CD8-positive, alpha-beta memory T cell (primary cell): ENCODE measurements at regions not wholly inside any gene's neighbourhood (a gene's known extent, or its start where the extent isn't known, plus 50 kb on each side); places are given as distances from the start of the nearest gene placed in this dataset.

Experiments used
- CTCF ChIA-PET: fragments of 350-600 bp; sonication (Branson Sonifier 250); formaldehyde crosslinking; loops from one replicate; lab custom pipeline; 2021; ENCODE audit warnings: antibody characterized with exemption; lab: Charles Lee
- POLR2A ChIA-PET: fragments of 350-600 bp; sonication (Branson Sonifier 250); formaldehyde crosslinking; loops from one replicate; lab custom pipeline; 2021; ENCODE audit warnings: antibody characterized with exemption; lab: Charles Lee
- DNase-seq, 5 donors: peaks; one replicate each; pipeline versions ENCODE4 v3.0.0 to v3.0.0-alpha.2; 2020 to 2022; ENCODE audit warnings: mixed read lengths in 1 of 5
- H3K27ac ChIP-seq: one replicate; pipeline ENCODE4 v1.7.0; 2013; ENCODE audit warnings: low read depth, mild to moderate bottlenecking, low read length, moderate library complexity
- H3K27me3 ChIP-seq: 2 replicates; pipeline ENCODE4 v1.7.0; 2013; ENCODE audit warnings: low read length, mild to moderate bottlenecking; ENCODE audit not compliant: insufficient read depth, poor library complexity, severe bottlenecking
- H3K36me3 ChIP-seq: 2 replicates; pipeline ENCODE4 v1.7.0; 2013; ENCODE audit warnings: mild to moderate bottlenecking, low read length, moderate library complexity; ENCODE audit not compliant: insufficient read depth
- H3K4me1 ChIP-seq: 2 replicates; pipeline ENCODE4 v1.7.0; 2013; ENCODE audit warnings: mild to moderate bottlenecking, low read length, moderate library complexity; ENCODE audit not compliant: insufficient read depth
- H3K4me3 ChIP-seq: 2 replicates; pipeline ENCODE4 v1.7.0; 2013; ENCODE audit warnings: mild to moderate bottlenecking, low read length
- H3K9me3 ChIP-seq: 2 replicates; pipeline ENCODE4 v1.7.0; 2013; ENCODE audit warnings: mild to moderate bottlenecking, low read length
- H3K27ac Mint-ChIP-seq, 8 donors: one replicate each; pipeline ENCODE4 v1.8.0; 2020 to 2021; ENCODE audit warnings: mixed read lengths in 8 of 8, mild to moderate bottlenecking in 6 of 8, inconsistent platforms in 3 of 8, moderate library complexity in 3 of 8
- H3K27me3 Mint-ChIP-seq, 2 donors: one replicate each; pipeline ENCODE4 v1.8.0; 2020 to 2021; ENCODE audit warnings: mixed read lengths in 2 of 2, mild to moderate bottlenecking in 1 of 2, moderate library complexity in 1 of 2
- H3K36me3 Mint-ChIP-seq, 3 donors: one replicate each; pipeline ENCODE4 v1.8.0; 2020 to 2021; ENCODE audit warnings: mixed read lengths in 3 of 3, inconsistent platforms in 1 of 3, mild to moderate bottlenecking in 1 of 3
- H3K4me1 Mint-ChIP-seq, 3 donors: one replicate each; pipeline ENCODE4 v1.8.0; 2020 to 2021; ENCODE audit warnings: mixed read lengths in 3 of 3, inconsistent platforms in 1 of 3, mild to moderate bottlenecking in 1 of 3
- H3K4me3 Mint-ChIP-seq, 7 donors: one replicate each; pipeline ENCODE4 v1.8.0; 2020 to 2021; ENCODE audit warnings: mixed read lengths in 7 of 7, mild to moderate bottlenecking in 6 of 7, moderate library complexity in 4 of 7, inconsistent platforms in 2 of 7
- H3K9me3 Mint-ChIP-seq, 5 donors: one replicate each; pipeline ENCODE4 v1.8.0; 2020 to 2022; ENCODE audit warnings: mixed read lengths in 5 of 5, mild to moderate bottlenecking in 3 of 5, moderate library complexity in 2 of 5, inconsistent platforms in 1 of 5

- CTCF ChIA-PET = no interaction called here
- no peak for DNase-seq
- POLR2A ChIA-PET = no interaction called here
- no peaks in the 10 kb centered on the region for H3K27me3 ChIP-seq
- no peaks in the 10 kb centered on the region for H3K36me3 ChIP-seq
- no peak overlapping the region for H3K27ac Mint-ChIP-seq
- no peaks in the 10 kb centered on the region for H3K4me1 Mint-ChIP-seq
- no peak overlapping the region for H3K4me3 ChIP-seq
- H3K4me1 ChIP-seq = no peaks in the 10 kb centered on the region
- H3K9me3 ChIP-seq = no peaks in the 10 kb centered on the region
- no peak overlapping the region for H3K4me3 Mint-ChIP-seq
- no peaks in the 10 kb centered on the region for H3K9me3 Mint-ChIP-seq
- H3K36me3 Mint-ChIP-seq = no peaks in the 10 kb centered on the region
- H3K27ac ChIP-seq = no peak overlapping the region
- H3K27me3 Mint-ChIP-seq = peaks cover 0 to 4% of the 10 kb centered on the region in 2 donors
Observed at GRCh38 chr4:3689576-3690550, 76.3 kb upstream of the ADRA2C start.

- Mint-ChIP-seq H3K9me3 (no peaks in the 10 kb centered on the region), H3K27me3 (peaks cover 0 to 7% of the 10 kb centered on the region in 2 donors), H3K36me3 (no peaks in the 10 kb centered on the region), H3K4me1 (no peaks in the 10 kb centered on the region), H3K4me3 (no peak overlapping the region), H3K27ac (no peak overlapping the region)
- DNase-seq = no peak
- no peak overlapping the region for H3K27ac ChIP-seq
- H3K9me3 ChIP-seq = no peaks in the 10 kb centered on the region
- H3K4me3 ChIP-seq = no peak overlapping the region
- H3K4me1 ChIP-seq = no peaks in the 10 kb centered on the region
- H3K27me3 ChIP-seq = no peaks in the 10 kb centered on the region
- ChIA-PET CTCF (no interaction called here), POLR2A (no interaction called here)
- H3K36me3 ChIP-seq = no peaks in the 10 kb centered on the region
Observed at GRCh38 chr4:3689006-3689405, 77.2 kb upstream of the ADRA2C start.

GRCh38 chr4:3688018-3688998, 77.9 kb upstream of the ADRA2C start:
- H3K9me3 ChIP-seq = no peaks in the 10 kb centered on the region
- Mint-ChIP-seq H3K27ac (no peak overlapping the region), H3K4me1 (no peaks in the 10 kb centered on the region), H3K27me3 (peaks cover 2 to 7% of the 10 kb centered on the region in 2 donors), H3K9me3 (no peaks in the 10 kb centered on the region), H3K4me3 (no peak overlapping the region), H3K36me3 (no peaks in the 10 kb centered on the region)
- H3K4me3 ChIP-seq = no peak overlapping the region
- no peak for DNase-seq
- H3K27ac ChIP-seq = no peak overlapping the region
- no peaks in the 10 kb centered on the region for H3K36me3 ChIP-seq
- H3K27me3 ChIP-seq = no peaks in the 10 kb centered on the region
- no peaks in the 10 kb centered on the region for H3K4me1 ChIP-seq
- POLR2A ChIA-PET = no interaction called here
- CTCF ChIA-PET = no interaction called here

DNA sequence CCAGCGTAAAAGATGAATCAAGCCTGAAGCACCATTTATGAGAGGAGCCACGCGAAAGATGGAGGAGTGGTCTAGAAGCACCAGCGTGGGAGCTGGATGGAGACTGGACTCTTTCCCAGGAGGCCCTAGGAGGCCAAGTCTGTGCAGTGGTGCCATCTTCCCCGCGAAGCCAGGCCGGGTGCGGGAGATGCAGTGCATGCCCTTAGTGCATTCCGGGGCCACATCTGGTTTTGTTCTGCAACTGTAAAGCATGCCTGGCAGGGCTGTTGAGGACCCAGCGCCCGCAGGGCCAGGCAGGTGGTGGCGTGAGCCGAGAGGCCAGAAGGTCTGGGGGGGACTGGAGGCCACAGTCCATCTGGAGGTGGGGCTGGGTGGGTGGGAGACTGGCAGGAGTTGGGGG, 78.6 kb upstream of the ADRA2C start:
- Mint-ChIP-seq H3K27me3 (peaks cover 2 to 13% of the 10 kb centered on the region in 2 donors), H3K9me3 (no peaks in the 10 kb centered on the region), H3K36me3 (no peaks in the 10 kb centered on the region), H3K27ac (no peak overlapping the region), H3K4me1 (no peaks in the 10 kb centered on the region), H3K4me3 (no peak overlapping the region)
- ChIA-PET CTCF (no interaction called here), POLR2A (no interaction called here)
- DNase-seq = no peak
- Histone ChIP-seq H3K4me1 (no peaks in the 10 kb centered on the region), H3K27me3 (no peaks in the 10 kb centered on the region), H3K9me3 (no peaks in the 10 kb centered on the region), H3K36me3 (no peaks in the 10 kb centered on the region), H3K27ac (no peak overlapping the region), H3K4me3 (no peak overlapping the region)

GRCh38 chr4:3686753-3687152, 79.4 kb upstream of the ADRA2C start:
- CTCF ChIA-PET = no interaction called here
- no peaks in the 10 kb centered on the region for H3K9me3 ChIP-seq
- DNase-seq = no peak
- H3K4me1 Mint-ChIP-seq = no peaks in the 10 kb centered on the region
- H3K36me3 Mint-ChIP-seq = no peaks in the 10 kb centered on the region
- H3K4me1 ChIP-seq = no peaks in the 10 kb centered on the region
- POLR2A ChIA-PET = no interaction called here
- H3K36me3 ChIP-seq = no peaks in the 10 kb centered on the region
- H3K4me3 Mint-ChIP-seq = no peak overlapping the region
- H3K27me3 ChIP-seq = no peaks in the 10 kb centered on the region
- H3K27ac ChIP-seq = no peak overlapping the region
- H3K9me3 Mint-ChIP-seq = peaks cover 0 to 2% (median 0%) of the 10 kb centered on the region in 5 donors
- no peak overlapping the region for H3K27ac Mint-ChIP-seq
- peaks cover 4 to 14% of the 10 kb centered on the region in 2 donors for H3K27me3 Mint-ChIP-seq
- H3K4me3 ChIP-seq = no peak overlapping the region

- ChIA-PET CTCF (no interaction called here), POLR2A (no interaction called here)
- Histone ChIP-seq H3K27ac (no peak overlapping the region), H3K36me3 (no peaks in the 10 kb centered on the region), H3K27me3 (no peaks in the 10 kb centered on the region), H3K4me1 (no peaks in the 10 kb centered on the region), H3K4me3 (no peak overlapping the region), H3K9me3 (no peaks in the 10 kb centered on the region)
- Mint-ChIP-seq H3K9me3 (peaks cover 0 to 2% (median 0%) of the 10 kb centered on the region in 5 donors), H3K27ac (no peak overlapping the region), H3K27me3 (peaks cover 6 to 14% of the 10 kb centered on the region in 2 donors), H3K36me3 (no peaks in the 10 kb centered on the region), H3K4me1 (no peaks in the 10 kb centered on the region), H3K4me3 (no peak overlapping the region)
- DNase-seq = no peak
Observed at GRCh38 chr4:3685081-3685645, 81.0 kb upstream of the ADRA2C start.

- Mint-ChIP-seq H3K9me3 (peaks cover 0 to 2% (median 0%) of the 10 kb centered on the region in 5 donors), H3K4me1 (no peaks in the 10 kb centered on the region), H3K27ac (no peak overlapping the region), H3K27me3 (peaks cover 6 to 14% of the 10 kb centered on the region in 2 donors), H3K4me3 (no peak overlapping the region), H3K36me3 (no peaks in the 10 kb centered on the region)
- Histone ChIP-seq H3K36me3 (no peaks in the 10 kb centered on the region), H3K27me3 (no peaks in the 10 kb centered on the region), H3K4me1 (no peaks in the 10 kb centered on the region), H3K27ac (no peak overlapping the region), H3K4me3 (no peak overlapping the region), H3K9me3 (no peaks in the 10 kb centered on the region)
- POLR2A ChIA-PET = no interaction called here
- CTCF ChIA-PET = no interaction called here
- DNase-seq = no peak
Observed at GRCh38 chr4:3684546-3684945, 81.6 kb upstream of the ADRA2C start.
